OCI-LY1 (cell line): ENCODE measurements at regions not wholly inside any gene's neighbourhood (a gene's known extent, or its start where the extent isn't known, plus 50 kb on each side); places are given as distances from the start of the nearest gene placed in this dataset.

Experiments used
- CTCF ChIP-seq: fragments of 200-600 bp; sonication (generic), shearing (Covaris generic); IDR thresholded peaks from 2 replicates; pipeline ENCODE4 v1.5.1; 2017; ENCODE audit warnings: mild to moderate bottlenecking, antibody characterized with exemption, low read length, moderate library complexity, mixed read lengths
- EZH2 ChIP-seq: fragments of 200-600 bp; sonication (generic), shearing (Covaris generic); IDR thresholded peaks from 2 replicates; pipeline ENCODE4 v1.8.0; 2017; ENCODE audit warnings: borderline replicate concordance, mixed run types, mild to moderate bottlenecking, antibody characterized with exemption, low read length, moderate library complexity, mixed read lengths

- no peak for TF ChIP-seq EZH2
- no peak for TF ChIP-seq CTCF
These were observed 150.3 kb upstream of the LCORL start for GRCh38 chr4:18171896-18172295.
